ENCODE measurements at regions not wholly inside any gene's neighbourhood (a gene's known extent, or its start where the extent isn't known, plus 50 kb on each side); places are given as distances from the start of the nearest gene placed in this dataset.

GRCh38 chr6:4356899-4357659, 221.7 kb upstream of the ECI2 start:
- no peak for TF ChIP-seq CTCF (IDR thresholded peaks at IDR 0.05)
- TF ChIP-seq POLR2AphosphoS5 (IDR thresholded peaks at IDR 0.05) = no peak
- TF ChIP-seq EP300 (IDR thresholded peaks at IDR 0.05) = no peak
- no peak for TF ChIP-seq POLR2A (IDR thresholded peaks at IDR 0.05)

Data from sigmoid colon (tissue), 4 donors.